Neural progenitor cell (in vitro differentiated cells): ENCODE measurements at regions not wholly inside any gene's neighbourhood (a gene's known extent, or its start where the extent isn't known, plus 50 kb on each side); places are given as distances from the start of the nearest gene placed in this dataset.
"Not testable (repeated sequence)": the region's sequence is repeated elsewhere in the genome, so short reads cannot be mapped to it uniquely, and the experiment has no call there.

Source experiments
- DNase-seq: peaks from one replicate; pipeline ENCODE4 v3.0.0-alpha.2; 2016; ENCODE audit warnings: low spot score
- H2AFZ ChIP-seq: fragments of 200-600 bp; sonication (generic); replicated peaks from 2 replicates; pipeline ENCODE4 v1.6.1; 2016; ENCODE audit warnings: antibody characterized with exemption
- H3F3A ChIP-seq: fragments of 200-600 bp; sonication (generic); 2 replicates; pipeline ENCODE4 v1.6.1; 2016; ENCODE audit warnings: antibody characterized with exemption, low read depth
- H3K27ac ChIP-seq: fragments of 200-600 bp; sonication (generic); 2 replicates; pipeline ENCODE4 v1.5.1; 2016; ENCODE audit warnings: mild to moderate bottlenecking
- H3K27me3 ChIP-seq: fragments of 200-600 bp; sonication (generic); 2 replicates; pipeline ENCODE4 v1.6.1; 2016; ENCODE audit warnings: mild to moderate bottlenecking, moderate library complexity
- H3K36me3 ChIP-seq: fragments of 200-600 bp; sonication (generic); 2 replicates; pipeline ENCODE4 v1.5.1; 2016
- H3K4me1 ChIP-seq: fragments of 200-600 bp; sonication (generic); 2 replicates; pipeline ENCODE4 v1.6.1; 2016; ENCODE audit warnings: mixed run types
- H3K4me2 ChIP-seq: fragments of 200-600 bp; sonication (generic); 2 replicates; pipeline ENCODE4 v1.6.1; 2016
- H3K4me3 ChIP-seq: fragments of 200-600 bp; sonication (generic); 2 replicates; pipeline ENCODE4 v1.5.1; 2016
- H3K79me2 ChIP-seq: fragments of 200-600 bp; sonication (generic); 2 replicates; pipeline ENCODE4 v1.6.1; 2016; ENCODE audit warnings: low read depth
- H3K9ac ChIP-seq: fragments of 200-600 bp; sonication (generic); 2 replicates; pipeline ENCODE4 v1.6.1; 2016
- H3K9me3 ChIP-seq: fragments of 200-600 bp; sonication (generic); 2 replicates; pipeline ENCODE4 v1.5.1; 2016; ENCODE audit warnings: low read depth
- H4K20me1 ChIP-seq: fragments of 200-600 bp; sonication (generic); 2 replicates; pipeline ENCODE4 v1.6.1; 2016; ENCODE audit warnings: low read depth
- H3K27ac Mint-ChIP-seq: 3 replicates; pipeline ENCODE4 v1.8.0; 2021; ENCODE audit warnings: mixed read lengths
- H3K27me3 Mint-ChIP-seq: 2 replicates; pipeline ENCODE4 v1.8.0; 2022; ENCODE audit warnings: low read depth, mild to moderate bottlenecking, inconsistent platforms, moderate library complexity, mixed read lengths; ENCODE audit not compliant: insufficient read depth
- H3K36me3 Mint-ChIP-seq: 3 replicates; pipeline ENCODE4 v1.8.0; 2021; ENCODE audit warnings: mixed read lengths
- H3K4me1 Mint-ChIP-seq: 3 replicates; pipeline ENCODE4 v1.8.0; 2021; ENCODE audit warnings: mixed read lengths
- H3K4me3 Mint-ChIP-seq: 3 replicates; pipeline ENCODE4 v1.8.0; 2021; ENCODE audit warnings: mild to moderate bottlenecking, moderate library complexity, mixed read lengths
- H3K9me3 Mint-ChIP-seq: 3 replicates; pipeline ENCODE4 v1.8.0; 2020; ENCODE audit warnings: mixed read lengths
- CTCF ChIP-seq: fragments of 200-600 bp; sonication (generic); IDR thresholded peaks from 2 replicates; pipeline ENCODE4 v1.5.1; 2017; ENCODE audit warnings: antibody characterized with exemption, mild to moderate bottlenecking
- EZH2 ChIP-seq: fragments of 200-600 bp; sonication (generic); IDR thresholded peaks from 2 replicates; pipeline ENCODE4 v1.6.1; 2017; ENCODE audit warnings: antibody characterized with exemption, mild to moderate bottlenecking, moderate library complexity
- EZH2phosphoT487 ChIP-seq: fragments of 200-600 bp; sonication (generic); IDR thresholded peaks from 2 replicates; pipeline ENCODE4 v1.6.1; 2017; ENCODE audit warnings: antibody characterized with exemption

DNA sequence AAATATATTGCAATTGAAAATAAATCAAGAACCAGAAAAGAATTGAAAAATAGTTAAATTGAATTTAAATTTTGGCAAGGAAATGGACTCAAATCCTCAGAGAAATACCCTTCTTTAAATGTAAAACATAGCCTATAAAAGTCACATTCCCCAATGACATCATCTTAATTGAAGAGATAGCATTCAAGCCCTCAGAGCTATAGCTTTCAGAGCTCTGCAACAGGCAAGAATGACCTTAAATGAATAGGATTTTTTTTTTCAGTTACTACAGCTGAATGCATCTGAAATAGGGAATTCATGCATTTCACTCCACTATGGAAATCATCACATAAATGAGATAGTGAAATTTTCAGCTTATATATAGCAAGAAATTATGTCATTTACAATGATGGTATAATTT, 1049.0 kb downstream of the OLFM4 start:
- DNase-seq = no peak

GRCh38 chr13:54078271-54078870, 1049.8 kb downstream of the OLFM4 start:
- Histone ChIP-seq H3K79me2 (no peaks in the 10 kb centered on the region), H4K20me1 (no peaks in the 10 kb centered on the region), H2AFZ (no peak overlapping the region), H3K36me3 (no peaks in the 10 kb centered on the region), H3K4me1 (no peaks in the 10 kb centered on the region), H3K27me3 (no peaks in the 10 kb centered on the region), H3K27ac (no peak overlapping the region), H3K4me2 (no peak overlapping the region), H3F3A (no peaks in the 10 kb centered on the region), H3K9me3 (no peaks in the 10 kb centered on the region), H3K4me3 (no peak overlapping the region), H3K9ac (no peak overlapping the region)
- H3K27ac Mint-ChIP-seq = no peak overlapping the region
- no peak overlapping the region for H3K4me3 Mint-ChIP-seq
- TF ChIP-seq CTCF (no peak), EZH2 (no peak), EZH2phosphoT487 (no peak)
- no peak for DNase-seq
- H3K36me3 Mint-ChIP-seq = no peaks in the 10 kb centered on the region
- no peaks in the 10 kb centered on the region for H3K27me3 Mint-ChIP-seq
- peaks cover 8% of the 10 kb centered on the region for H3K4me1 Mint-ChIP-seq
- H3K9me3 Mint-ChIP-seq = peaks cover 6% of the 10 kb centered on the region

More for the DNA sequence above, 1049.0 kb downstream of the OLFM4 start:
- Mint-ChIP-seq H3K27ac (no peak overlapping the region), H3K4me3 (no peak overlapping the region), H3K27me3 (no peaks in the 10 kb centered on the region), H3K4me1 (peaks cover 9% of the 10 kb centered on the region), H3K36me3 (no peaks in the 10 kb centered on the region), H3K9me3 (peaks cover 6% of the 10 kb centered on the region)
- Histone ChIP-seq H3K4me2 (no peak overlapping the region), H3K27me3 (no peaks in the 10 kb centered on the region), H3K79me2 (no peaks in the 10 kb centered on the region), H3F3A (no peaks in the 10 kb centered on the region), H4K20me1 (no peaks in the 10 kb centered on the region), H3K36me3 (no peaks in the 10 kb centered on the region), H3K4me1 (no peaks in the 10 kb centered on the region), H3K9ac (no peak overlapping the region), H3K4me3 (no peak overlapping the region), H3K9me3 (no peaks in the 10 kb centered on the region), H3K27ac (no peak overlapping the region), H2AFZ (no peak overlapping the region)
- TF ChIP-seq EZH2 (no peak), EZH2phosphoT487 (no peak), CTCF (no peak)

DNA sequence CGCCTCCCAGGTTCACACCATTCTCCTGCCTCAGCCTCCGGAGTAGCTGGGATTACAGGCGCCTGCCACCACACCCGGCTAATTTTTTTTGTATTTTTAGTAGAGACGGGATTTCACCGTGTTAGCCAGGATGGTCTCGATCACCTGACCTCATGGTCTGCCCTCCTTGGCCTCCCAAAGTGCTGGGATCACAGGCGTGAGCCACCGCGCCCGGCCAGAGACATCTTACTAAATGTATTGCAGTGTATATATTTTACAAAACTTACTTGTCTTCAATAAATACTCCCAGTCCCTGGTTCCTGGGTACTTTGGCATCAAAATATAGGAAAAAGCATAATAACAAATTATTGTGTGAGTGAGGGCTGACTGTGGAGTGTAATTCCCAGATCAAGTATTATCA, 1053.7 kb downstream of the OLFM4 start:
- H4K20me1 ChIP-seq, H3K36me3 Mint-ChIP-seq, H3K27ac Mint-ChIP-seq, DNase-seq, H3F3A ChIP-seq, H3K9ac ChIP-seq, H3K27me3 ChIP-seq, H3K4me1 ChIP-seq, H3K4me3 Mint-ChIP-seq, H3K4me1 Mint-ChIP-seq, H3K9me3 ChIP-seq, H2AFZ ChIP-seq, H3K79me2 ChIP-seq, H3K27me3 Mint-ChIP-seq, H3K36me3 ChIP-seq, H3K4me3 ChIP-seq, H3K27ac ChIP-seq, H3K9me3 Mint-ChIP-seq, H3K4me2 ChIP-seq: not testable (repeated sequence)

DNA sequence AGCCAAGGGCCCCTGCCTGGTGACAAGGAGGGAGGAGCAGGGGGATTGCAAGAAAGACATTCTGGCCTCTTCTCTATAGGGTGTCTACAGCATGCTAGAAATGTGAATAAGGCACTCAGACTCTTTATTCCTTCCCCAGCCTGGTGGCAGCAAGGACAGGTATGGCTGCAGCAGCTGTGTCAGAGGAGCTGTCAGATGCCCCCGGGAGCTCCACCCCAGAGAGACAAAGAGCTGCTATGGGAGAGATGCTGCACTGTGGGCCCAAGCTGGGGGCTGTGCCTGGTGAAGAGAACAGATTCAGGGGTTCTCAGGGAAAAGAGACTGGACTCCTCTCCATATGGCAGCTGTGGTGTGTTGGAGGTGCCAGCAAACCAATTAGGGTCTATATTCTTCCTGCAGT, 1063.3 kb downstream of the OLFM4 start:
- H3K9ac ChIP-seq = no peak overlapping the region

More for the DNA sequence above, 1063.3 kb downstream of the OLFM4 start:
- Histone ChIP-seq H3K4me1 (no peaks in the 10 kb centered on the region), H3K79me2 (no peaks in the 10 kb centered on the region), H3K36me3 (no peaks in the 10 kb centered on the region), H3K27me3 (no peaks in the 10 kb centered on the region), H2AFZ (peak overlapping the region; percentile 45), H3K9me3 (no peaks in the 10 kb centered on the region), H3F3A (no peaks in the 10 kb centered on the region), H3K4me3 (no peak overlapping the region), H3K27ac (no peak overlapping the region), H4K20me1 (no peaks in the 10 kb centered on the region), H3K4me2 (no peak overlapping the region)
- H3K4me1 Mint-ChIP-seq = no peaks in the 10 kb centered on the region
- DNase-seq = no peak
- no peaks in the 10 kb centered on the region for H3K27me3 Mint-ChIP-seq
- no peaks in the 10 kb centered on the region for H3K36me3 Mint-ChIP-seq
- peaks cover 9% of the 10 kb centered on the region for H3K9me3 Mint-ChIP-seq
- no peak overlapping the region for H3K4me3 Mint-ChIP-seq
- H3K27ac Mint-ChIP-seq = no peak overlapping the region
- TF ChIP-seq CTCF = no peak
- TF ChIP-seq EZH2phosphoT487 = no peak
- TF ChIP-seq EZH2 = no peak
